ENCODE measurements at regions not wholly inside any gene's neighbourhood (a gene's known extent, or its start where the extent isn't known, plus 50 kb on each side); places are given as distances from the start of the nearest gene placed in this dataset.

GRCh38 chr5:62143268-62144229 lies 162.5 kb upstream of the KIF2A start:
- no peak for ATAC-seq
- Mint-ChIP-seq H3K27ac (no peak overlapping the region), H3K36me3 (no peaks in the 10 kb centered on the region), H3K4me3 (no peak overlapping the region), H3K4me1 (ENCODE audit: low read depth in 2 of 2) (no peaks in the 10 kb centered on the region), H3K27me3 (peaks cover 13 to 19% of the 10 kb centered on the region in 2 donors), H3K9me3 (no peaks in the 10 kb centered on the region)
- DNase-seq (ENCODE audit: low spot score), result no peak

DNA sequence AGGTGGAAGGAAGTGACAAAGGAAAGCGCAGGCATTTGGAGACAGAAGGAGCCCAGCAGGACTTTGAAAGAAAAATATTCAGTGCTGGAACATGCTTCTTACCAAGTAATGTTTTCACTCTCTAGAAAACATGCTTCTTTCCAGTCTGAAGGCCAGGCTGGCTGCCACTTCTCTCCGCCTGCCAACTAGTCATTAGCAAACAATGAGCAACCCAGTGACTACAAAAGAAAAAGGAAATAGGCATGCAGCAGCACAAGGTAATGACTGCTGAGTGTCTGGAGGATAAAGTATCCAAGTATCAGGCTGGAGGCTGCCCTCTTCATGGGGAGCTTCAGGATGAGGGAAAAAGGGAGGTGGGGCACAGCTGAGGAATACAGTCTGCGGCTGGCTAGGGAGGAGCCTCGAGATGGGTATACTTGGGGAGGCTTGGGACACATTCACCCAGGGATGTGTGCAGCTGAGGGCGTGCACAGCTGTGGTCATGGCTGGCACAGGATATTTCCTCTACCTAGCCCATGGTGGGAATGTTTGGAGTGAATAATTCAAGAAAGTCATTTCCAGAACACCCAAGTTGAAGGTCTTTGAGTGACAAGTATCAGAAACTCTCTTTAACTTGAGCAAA lies 161.5 kb upstream of the KIF2A start:
- Mint-ChIP-seq H3K9me3 (no peaks in the 10 kb centered on the region), H3K4me1 (ENCODE audit: low read depth in 2 of 2) (no peaks in the 10 kb centered on the region), H3K4me3 (no peak overlapping the region), H3K36me3 (no peaks in the 10 kb centered on the region), H3K27me3 (peaks cover 15 to 19% of the 10 kb centered on the region in 2 donors), H3K27ac (no peak overlapping the region)
- DNase-seq (ENCODE audit: low spot score) (no peak), ATAC-seq (no peak)

DNA sequence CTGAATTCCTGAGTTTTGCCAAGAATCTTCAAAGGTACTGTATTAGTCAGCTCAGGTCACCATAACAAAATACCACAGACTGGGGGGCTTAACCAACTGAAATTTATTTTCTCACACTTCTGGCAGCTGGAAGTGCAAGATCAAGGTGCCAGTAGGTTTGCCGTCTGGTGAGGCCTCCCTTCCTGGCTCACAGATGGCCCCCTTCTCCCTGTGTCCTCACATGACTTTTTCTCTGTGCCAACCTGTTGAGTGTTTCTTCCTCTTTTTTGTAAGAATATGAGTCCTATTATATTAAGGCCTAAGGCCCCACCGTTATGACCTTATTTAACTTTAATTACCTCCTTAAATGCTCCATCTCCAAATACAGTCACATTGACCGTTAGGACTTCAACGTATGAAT lies 156.1 kb upstream of the KIF2A start:
- Mint-ChIP-seq H3K27me3 (peaks cover 12% of the 10 kb centered on the region in 2 donors), H3K27ac (no peak overlapping the region), H3K4me1 (ENCODE audit: low read depth in 2 of 2) (no peaks in the 10 kb centered on the region), H3K4me3 (no peak overlapping the region), H3K36me3 (peaks cover 4% of the 10 kb centered on the region), H3K9me3 (peaks cover 5% of the 10 kb centered on the region)
- DNase-seq (ENCODE audit: low spot score) (no peak), ATAC-seq (no peak)

DNA sequence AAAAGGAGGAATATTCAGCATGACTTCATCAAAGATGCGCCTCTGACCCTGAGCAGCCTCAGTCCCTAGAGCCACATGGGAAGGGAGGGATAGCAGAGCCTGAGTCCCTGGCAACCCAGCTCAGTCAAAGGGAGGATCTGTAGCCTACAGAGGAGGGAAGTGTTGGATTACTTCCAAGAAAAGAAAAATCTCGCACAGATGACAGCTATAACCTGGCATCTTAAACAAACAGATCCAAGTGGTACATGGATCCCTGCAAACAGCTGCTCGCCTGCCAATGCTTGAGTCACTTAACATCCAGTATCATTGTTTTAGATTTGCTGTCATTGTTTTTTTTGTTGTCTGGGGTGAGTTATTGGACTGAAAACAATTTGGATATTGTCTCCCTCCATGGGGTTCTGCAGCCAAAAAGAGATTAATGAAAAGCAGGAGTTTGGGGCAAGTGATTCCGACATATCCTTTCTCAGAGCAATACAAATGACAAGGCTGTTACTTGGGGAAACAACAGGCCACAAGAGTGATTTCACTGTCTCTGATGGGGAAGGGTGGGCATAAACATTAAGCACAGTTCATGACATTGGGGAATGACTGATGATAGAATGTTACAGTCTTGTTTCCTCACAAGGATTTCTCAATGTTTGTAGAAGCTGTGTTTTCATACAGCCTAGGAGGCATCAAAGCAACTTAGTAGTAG lies 153.5 kb upstream of the KIF2A start:
- no peak for ATAC-seq
- H3K4me3 Mint-ChIP-seq, result no peak overlapping the region
- no peak for DNase-seq (ENCODE audit: low spot score)
- H3K27ac Mint-ChIP-seq, result no peak overlapping the region
- H3K4me1 Mint-ChIP-seq (ENCODE audit: low read depth in 2 of 2), result no peaks in the 10 kb centered on the region
- peaks cover 0 to 11% of the 10 kb centered on the region in 2 donors for H3K27me3 Mint-ChIP-seq
- peaks cover 4% of the 10 kb centered on the region for H3K36me3 Mint-ChIP-seq
- H3K9me3 Mint-ChIP-seq, result peaks cover 8% of the 10 kb centered on the region

DNA sequence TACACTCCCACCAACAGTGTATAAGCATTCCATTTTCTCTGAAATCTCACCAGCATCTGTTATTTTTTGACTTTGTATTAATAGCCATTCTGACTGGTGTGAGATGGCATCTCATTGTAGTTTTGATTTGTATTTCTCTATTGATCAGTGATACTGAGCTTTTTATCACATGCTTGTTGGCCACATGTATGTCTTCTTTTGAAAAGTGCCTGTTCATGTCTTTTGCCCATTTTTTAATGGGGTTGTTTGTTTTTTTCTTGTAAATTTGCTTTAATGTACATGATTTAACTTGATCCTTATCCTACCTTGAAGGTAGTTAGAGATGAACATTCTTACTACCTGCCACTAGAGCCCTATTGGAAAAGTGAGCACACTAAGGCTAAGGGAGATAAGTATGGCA lies 151.2 kb upstream of the KIF2A start:
- ATAC-seq (no peak), DNase-seq (ENCODE audit: low spot score) (no peak)
- Mint-ChIP-seq H3K27ac (no peak overlapping the region), H3K9me3 (peaks cover 8% of the 10 kb centered on the region), H3K27me3 (peaks cover 0 to 9% of the 10 kb centered on the region in 2 donors), H3K36me3 (peaks cover 4% of the 10 kb centered on the region), H3K4me3 (no peak overlapping the region), H3K4me1 (ENCODE audit: low read depth in 2 of 2) (no peaks in the 10 kb centered on the region)

- H3K27ac Mint-ChIP-seq, result no peak overlapping the region
- DNase-seq (ENCODE audit: low spot score) (no peak), ATAC-seq (no peak)
- H3K9me3 Mint-ChIP-seq, result peaks cover 8% of the 10 kb centered on the region
- no peak overlapping the region for H3K4me3 Mint-ChIP-seq
- peaks cover 4% of the 10 kb centered on the region for H3K36me3 Mint-ChIP-seq
- H3K27me3 Mint-ChIP-seq, result peaks cover 0 to 9% of the 10 kb centered on the region in 2 donors
- H3K4me1 Mint-ChIP-seq (ENCODE audit: low read depth in 2 of 2), result no peaks in the 10 kb centered on the region
These were observed 150.0 kb upstream of the KIF2A start for GRCh38 chr5:62155988-62156387.

DNA sequence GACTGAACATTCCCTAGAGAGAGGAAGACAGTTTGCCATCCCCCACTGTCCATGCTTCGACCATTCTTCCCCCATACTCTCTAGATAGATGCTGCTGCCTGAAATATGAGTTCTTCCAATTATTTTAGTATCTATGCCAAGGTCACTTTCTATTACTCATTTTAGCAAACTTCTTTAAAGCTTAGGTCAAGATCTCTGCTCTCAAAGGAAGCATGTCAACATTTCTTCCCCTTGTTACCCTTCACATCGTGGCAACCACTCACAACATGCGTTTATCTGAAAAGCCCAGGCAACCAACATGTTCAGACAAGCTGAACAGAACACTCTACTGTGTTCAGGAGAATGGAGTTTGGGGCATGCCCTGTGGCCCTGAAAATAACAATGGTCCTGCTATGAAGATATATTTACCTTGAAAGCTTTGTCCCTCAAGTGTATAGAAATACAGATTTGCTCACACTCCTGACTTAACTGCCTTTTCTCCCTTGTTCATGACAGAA lies 138.4 kb upstream of the KIF2A start:
- H3K4me3 Mint-ChIP-seq, result no peak overlapping the region
- H3K36me3 Mint-ChIP-seq, result no peaks in the 10 kb centered on the region
- peak in 1 of 2 donors; percentile 36 for ATAC-seq
- no peak for DNase-seq (ENCODE audit: low spot score)
- peaks cover 3 to 22% of the 10 kb centered on the region in 2 donors for H3K27me3 Mint-ChIP-seq
- H3K9me3 Mint-ChIP-seq, result no peaks in the 10 kb centered on the region
- H3K4me1 Mint-ChIP-seq (ENCODE audit: low read depth in 2 of 2), result no peaks in the 10 kb centered on the region
- no peak overlapping the region for H3K27ac Mint-ChIP-seq

GRCh38 chr5:62168506-62169281 lies 137.3 kb upstream of the KIF2A start:
- Mint-ChIP-seq H3K9me3 (no peaks in the 10 kb centered on the region), H3K4me3 (no peak overlapping the region), H3K4me1 (ENCODE audit: low read depth in 2 of 2) (no peaks in the 10 kb centered on the region), H3K27ac (no peak overlapping the region), H3K27me3 (peaks cover 3 to 22% of the 10 kb centered on the region in 2 donors), H3K36me3 (no peaks in the 10 kb centered on the region)
- DNase-seq (ENCODE audit: low spot score) (no peak), ATAC-seq (no peak)

DNA sequence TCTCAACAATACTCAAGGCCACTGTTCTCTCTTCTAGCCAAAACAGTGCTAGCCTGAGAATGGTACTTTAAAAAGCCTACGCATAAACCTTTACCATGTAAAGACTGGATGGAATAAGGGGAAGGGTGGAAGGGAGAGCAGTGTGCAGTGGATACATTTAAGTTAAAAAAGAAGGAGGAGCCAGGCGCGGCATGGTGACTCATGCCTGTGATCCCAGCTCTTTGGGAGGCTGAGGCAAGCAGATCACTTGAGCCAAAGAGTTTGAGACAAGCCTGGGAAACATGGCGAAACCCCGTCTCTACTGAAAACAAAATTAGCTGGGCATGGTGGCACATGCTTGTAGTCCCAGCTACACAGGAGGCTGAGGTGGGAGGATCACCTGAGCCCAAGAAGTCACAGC lies 127.7 kb upstream of the KIF2A start:
- Mint-ChIP-seq H3K27me3 (peaks cover 15 to 46% of the 10 kb centered on the region in 2 donors), H3K36me3 (no peaks in the 10 kb centered on the region), H3K4me1 (ENCODE audit: low read depth in 2 of 2) (no peaks in the 10 kb centered on the region), H3K4me3 (no peak overlapping the region), H3K27ac (no peak overlapping the region), H3K9me3 (no peaks in the 10 kb centered on the region)
- ATAC-seq (no peak), DNase-seq (ENCODE audit: low spot score) (no peak)

- DNase-seq (ENCODE audit: low spot score) (no peak), ATAC-seq (no peak)
- Mint-ChIP-seq H3K36me3 (no peaks in the 10 kb centered on the region), H3K4me1 (ENCODE audit: low read depth in 2 of 2) (no peaks in the 10 kb centered on the region), H3K27me3 (peaks cover 21 to 51% of the 10 kb centered on the region in 2 donors), H3K9me3 (no peaks in the 10 kb centered on the region), H3K27ac (no peak overlapping the region), H3K4me3 (no peak overlapping the region)
These were observed 123.2 kb upstream of the KIF2A start for GRCh38 chr5:62182802-62183201.

DNA sequence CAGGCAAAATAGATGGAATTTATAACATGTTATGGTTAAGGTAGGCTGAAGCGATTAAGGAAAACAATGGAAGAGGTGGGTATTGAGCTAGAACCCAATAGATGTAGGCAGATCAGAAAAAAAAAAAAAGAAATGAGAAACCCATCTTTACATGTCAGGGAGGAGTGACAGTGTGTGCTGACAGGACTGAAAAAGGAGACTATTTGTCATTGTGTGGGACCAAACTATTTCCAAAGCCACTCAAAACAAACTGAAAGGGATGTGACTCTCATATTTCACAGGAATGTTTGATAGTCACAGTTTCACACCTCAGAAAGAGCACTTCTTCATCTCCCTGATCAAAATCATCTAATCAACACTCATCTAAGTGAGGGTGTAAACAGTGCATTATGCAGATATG lies 122.3 kb upstream of the KIF2A start:
- H3K9me3 Mint-ChIP-seq, result no peaks in the 10 kb centered on the region
- DNase-seq (ENCODE audit: low spot score) (no peak), ATAC-seq (no peak)
- no peak overlapping the region for H3K4me3 Mint-ChIP-seq
- no peaks in the 10 kb centered on the region for H3K4me1 Mint-ChIP-seq (ENCODE audit: low read depth in 2 of 2)
- H3K27ac Mint-ChIP-seq, result no peak overlapping the region
- peaks cover 16 to 44% of the 10 kb centered on the region in 2 donors for H3K27me3 Mint-ChIP-seq
- no peaks in the 10 kb centered on the region for H3K36me3 Mint-ChIP-seq

- H3K4me3 Mint-ChIP-seq, result no peak overlapping the region
- H3K36me3 Mint-ChIP-seq, result no peaks in the 10 kb centered on the region
- DNase-seq (ENCODE audit: low spot score), result no peak
- no peaks in the 10 kb centered on the region for H3K4me1 Mint-ChIP-seq (ENCODE audit: low read depth in 2 of 2)
- no peak overlapping the region for H3K27ac Mint-ChIP-seq
- ATAC-seq, result no peak
- H3K27me3 Mint-ChIP-seq, result peaks cover 19 to 41% of the 10 kb centered on the region in 2 donors
- no peaks in the 10 kb centered on the region for H3K9me3 Mint-ChIP-seq
These were observed 121.6 kb upstream of the KIF2A start for GRCh38 chr5:62184444-62184843.

- Mint-ChIP-seq H3K27me3 (peaks cover 14 to 31% of the 10 kb centered on the region in 2 donors), H3K4me1 (ENCODE audit: low read depth in 2 of 2) (no peaks in the 10 kb centered on the region), H3K27ac (no peak overlapping the region), H3K9me3 (peaks cover 7% of the 10 kb centered on the region), H3K36me3 (peaks cover 8% of the 10 kb centered on the region), H3K4me3 (no peak overlapping the region)
- ATAC-seq (no peak), DNase-seq (ENCODE audit: low spot score) (no peak)
These were observed 115.8 kb upstream of the KIF2A start for GRCh38 chr5:62190173-62190572.
